A673 (cell line): ENCODE measurements at regions not wholly inside any gene's neighbourhood (a gene's known extent, or its start where the extent isn't known, plus 50 kb on each side); places are given as distances from the start of the nearest gene placed in this dataset.
A peak's percentile ranks its signal among the peaks of the same experiment; 100 is the strongest.

ENCODE experiments used
- BruUV-seq: library from RNA; stranded (reverse); fragments of 400-500 nt; replicated peaks from 2 replicates; lab custom pipeline; 2021; lab: Mats Ljungman, UMichigan
- CTCF ChIA-PET: fragments of 300-600 bp; sonication (Branson Sonifier 250); formaldehyde crosslinking; loops from one replicate; lab custom pipeline; 2022; ENCODE audit warnings: antibody characterized with exemption; lab: Charles Lee
- POLR2A ChIA-PET: fragments of 300-600 bp; sonication (Branson Sonifier 250); formaldehyde crosslinking; loops from one replicate; lab custom pipeline; 2022; ENCODE audit warnings: antibody characterized with exemption; ENCODE audit not compliant: low non-redundant PET; lab: Charles Lee
- DNase-seq: peaks from one replicate; pipeline ENCODE4 v3.0.0-alpha.2; 2015; ENCODE audit warnings: low spot score
- H3K27ac ChIP-seq: fragments of 200-600 bp; sonication (generic); 2 replicates; pipeline ENCODE4 v1.5.1; 2016; ENCODE audit warnings: mixed run types, low read depth, mild to moderate bottlenecking, mixed read lengths, antibody characterized with exemption, low read length; ENCODE audit not compliant: poor library complexity, severe bottlenecking
- H3K27me3 ChIP-seq: fragments of 200-600 bp; sonication (generic); replicated peaks from 2 replicates; pipeline ENCODE4 v1.6.1; 2017; ENCODE audit warnings: mixed run types, low read depth, mild to moderate bottlenecking, mixed read lengths, antibody characterized with exemption, low read length; ENCODE audit not compliant: insufficient read depth, poor library complexity
- H3K36me3 ChIP-seq: fragments of 200-600 bp; sonication (generic); 2 replicates; pipeline ENCODE4 v1.6.1; 2016; ENCODE audit warnings: mixed run types, mild to moderate bottlenecking, mixed read lengths, antibody characterized with exemption, low read length; ENCODE audit not compliant: insufficient read depth, poor library complexity, severe bottlenecking
- H3K4me1 ChIP-seq: fragments of 200-600 bp; sonication (generic); 2 replicates; pipeline ENCODE4 v1.6.1; 2017; ENCODE audit warnings: mixed run types, mild to moderate bottlenecking, mixed read lengths, antibody characterized with exemption, low read length; ENCODE audit not compliant: insufficient read depth, poor library complexity, severe bottlenecking
- H3K4me3 ChIP-seq: fragments of 200-600 bp; sonication (generic); 2 replicates; pipeline ENCODE4 v1.5.1; 2016; ENCODE audit warnings: low read depth, mixed run types, mild to moderate bottlenecking, mixed read lengths, low read length; ENCODE audit not compliant: poor library complexity, severe bottlenecking
- H3K9me3 ChIP-seq: fragments of 200-600 bp; sonication (generic); 2 replicates; pipeline ENCODE4 v1.6.1; 2016; ENCODE audit warnings: mixed run types, low read depth, mild to moderate bottlenecking, mixed read lengths, antibody characterized with exemption, low read length; ENCODE audit not compliant: poor library complexity, severe bottlenecking
- CTCF ChIP-seq: fragments of 300-800, 200-600 bp; sonication (generic); conservative IDR thresholded peaks from 2 replicates; pipeline ENCODE4 v1.5.1; 2017; ENCODE audit warnings: low read depth, mild to moderate bottlenecking, antibody characterized with exemption, low read length, moderate library complexity, mixed read lengths
- EZH2 ChIP-seq: fragments of 200-600 bp; sonication (generic); IDR thresholded peaks from 2 replicates; pipeline ENCODE4 v1.6.1; 2017; ENCODE audit warnings: borderline replicate concordance, low read depth, mild to moderate bottlenecking, mixed read lengths, antibody characterized with exemption, low read length; ENCODE audit not compliant: poor library complexity, severe bottlenecking
- intact Hi-C: fragments of 100-400 bp; cut with micrococcal nuclease; formaldehyde crosslinking; loops from one replicate; pipeline ENCODE4 v1.10.0; 2022; ENCODE audit not compliant: unreplicated experiment

- Histone ChIP-seq H3K36me3 (no peaks in the 10 kb centered on the region), H3K9me3 (no peaks in the 10 kb centered on the region), H3K27ac (no peak overlapping the region), H3K4me3 (no peak overlapping the region), H3K4me1 (no peaks in the 10 kb centered on the region), H3K27me3 (no peaks in the 10 kb centered on the region)
- no peak for TF ChIP-seq EZH2
- TF ChIP-seq CTCF, result no peak
- DNase-seq, result no peak
- intact Hi-C loops, result no loop called here
- POLR2A ChIA-PET, result no interaction called here
- no TSS peak for BruUV-seq
- CTCF ChIA-PET, result no interaction called here
These were observed 64.5 kb upstream of the CADPS start for GRCh38 chr3:62939707-62940106.

- CTCF ChIA-PET, result no interaction called here
These were observed 65.8 kb upstream of the CADPS start for GRCh38 chr3:62940771-62941563.

GRCh38 chr3:62942227-62942626 lies 67.0 kb upstream of the CADPS start:
- intact Hi-C loops, result no loop called here
- no TSS peak for BruUV-seq
- Histone ChIP-seq H3K9me3 (no peaks in the 10 kb centered on the region), H3K4me3 (no peak overlapping the region), H3K36me3 (no peaks in the 10 kb centered on the region), H3K27me3 (no peaks in the 10 kb centered on the region), H3K4me1 (no peaks in the 10 kb centered on the region), H3K27ac (no peak overlapping the region)
- no peak for TF ChIP-seq EZH2
- no peak for TF ChIP-seq CTCF
- ChIA-PET CTCF (no interaction called here), POLR2A (no interaction called here)
- no peak for DNase-seq

More at GRCh38 chr3:62940771-62941563, 65.8 kb upstream of the CADPS start:
- TF ChIP-seq EZH2 (no peak), CTCF (no peak)
- H3K4me1 ChIP-seq, result no peaks in the 10 kb centered on the region
- intact Hi-C loops, result no loop called here
- no peaks in the 10 kb centered on the region for H3K36me3 ChIP-seq
- DNase-seq, result peak; percentile 16
- POLR2A ChIA-PET, result no interaction called here
- no peak overlapping the region for H3K4me3 ChIP-seq
- no peaks in the 10 kb centered on the region for H3K9me3 ChIP-seq
- no TSS peak for BruUV-seq
- H3K27me3 ChIP-seq, result no peaks in the 10 kb centered on the region
- no peak overlapping the region for H3K27ac ChIP-seq
